Esophagus muscularis mucosa (tissue), 4 donors: ENCODE measurements at regions not wholly inside any gene's neighbourhood (a gene's known extent, or its start where the extent isn't known, plus 50 kb on each side); places are given as distances from the start of the nearest gene placed in this dataset.

Experiments used
- DNase-seq: peaks from one replicate; pipeline ENCODE4 v3.0.0-alpha.2; 2017; ENCODE audit errors: extremely low spot score
- H3K27ac ChIP-seq, 4 donors: fragments of 200-600 bp; sonication (generic); replicated peaks in 1 of 4; 1 replicate in 3 of 4; 2 replicates in 1 of 4; pipeline ENCODE4 v1.5.1; 2016 to 2019; ENCODE audit warnings: mild to moderate bottlenecking in 1 of 4
- H3K27me3 ChIP-seq, 4 donors: fragments of 200-600 bp; sonication (generic); one replicate each; pipeline versions ENCODE4 v1.5.1 to v1.6.0; 2016 to 2019
- H3K36me3 ChIP-seq, 4 donors: fragments of 200-600 bp; sonication (generic); one replicate each; pipeline ENCODE4 v1.5.1; 2016 to 2019
- H3K4me1 ChIP-seq, 4 donors: fragments of 200-600 bp; sonication (generic); one replicate each; pipeline ENCODE4 v1.5.1; 2016 to 2019
- H3K4me3 ChIP-seq, 4 donors: fragments of 200-600 bp; sonication (generic); 1 replicate in 2 of 4; 2 replicates in 2 of 4; pipeline ENCODE4 v1.5.1; 2016 to 2019; ENCODE audit warnings: mild to moderate bottlenecking in 4 of 4, moderate library complexity in 1 of 4
- H3K9me3 ChIP-seq, 4 donors: fragments of 200-600 bp; sonication (generic); 1 replicate in 3 of 4; 2 replicates in 1 of 4; pipeline ENCODE4 v1.5.1; 2016 to 2019
- CTCF ChIP-seq, 3 experiments: fragments of 200-600 bp in 2 of 3; fragments of 450-650 bp in 1 of 3; sonication (generic) in 2 of 3; IDR thresholded peaks; one replicate each; pipeline ENCODE4 v1.5.1; 2017 to 2019; ENCODE audit warnings: antibody characterized with exemption in 3 of 3, mild to moderate bottlenecking in 2 of 3, moderate library complexity in 1 of 3
- EP300 ChIP-seq: sonication (generic); formaldehyde crosslinking; IDR thresholded peaks from one replicate; pipeline ENCODE4 v1.6.1; 2017; ENCODE audit warnings: antibody characterized with exemption
- POLR2A ChIP-seq: fragments of 450-650 bp; IDR thresholded peaks from one replicate; pipeline ENCODE4 v1.6.1; 2017; ENCODE audit warnings: antibody characterized with exemption, moderate library complexity, mild to moderate bottlenecking, low read depth
- POLR2AphosphoS5 ChIP-seq, 2 donors: sonication (generic); formaldehyde crosslinking; IDR thresholded peaks; one replicate each; pipeline ENCODE4 v1.6.1; 2017; ENCODE audit warnings: antibody characterized with exemption in 2 of 2
- WGBS: methylation state at CpG from one replicate; pipeline ENCODE4 v1.1.5; 2018; 5-methylcytosine and 5-hydroxymethylcytosine counted together
- intact Hi-C: fragments of 100-400 bp; cut with DNase I; formaldehyde crosslinking; loops from one replicate; pipeline ENCODE4 v1.15.1; 2023

GRCh38 chr18:77776104-77776503, 526.5 kb downstream of the GALR1 start:
- Histone ChIP-seq H3K4me3 (no peak overlapping the region), H3K9me3 (no peaks in the 10 kb centered on the region), H3K4me1 (no peaks in the 10 kb centered on the region), H3K27me3 (no peaks in the 10 kb centered on the region), H3K27ac (no peak overlapping the region), H3K36me3 (no peaks in the 10 kb centered on the region)
- peak; percentile 42 for DNase-seq
- TF ChIP-seq POLR2AphosphoS5 (IDR thresholded peaks at IDR 0.05) (no peak), CTCF (IDR thresholded peaks at IDR 0.05) (no peak), EP300 (no peak), POLR2A (no peak)
- 85% methylated on average over 12 of the region's 12 CpGs for WGBS
- intact Hi-C loops: no loop called here

GRCh38 chr18:77777163-77777562, 527.5 kb downstream of the GALR1 start:
- TF ChIP-seq EP300 (no peak), POLR2A (no peak), CTCF (IDR thresholded peaks at IDR 0.05) (no peak), POLR2AphosphoS5 (IDR thresholded peaks at IDR 0.05) (no peak)
- no peaks in the 10 kb centered on the region for H3K4me1 ChIP-seq
- H3K27me3 ChIP-seq: no peaks in the 10 kb centered on the region
- H3K27ac ChIP-seq: no peak overlapping the region
- 91% methylated on average over 11 of the region's 11 CpGs for WGBS
- intact Hi-C loops: no loop called here
- no peak overlapping the region for H3K4me3 ChIP-seq
- H3K9me3 ChIP-seq: no peaks in the 10 kb centered on the region
- no peaks in the 10 kb centered on the region for H3K36me3 ChIP-seq
- DNase-seq: peak; percentile 66

GRCh38 chr18:77784759-77785379, 535.2 kb downstream of the GALR1 start:
- H3K4me3 ChIP-seq: no peak overlapping the region
- H3K36me3 ChIP-seq: no peaks in the 10 kb centered on the region
- no peaks in the 10 kb centered on the region for H3K9me3 ChIP-seq
- H3K4me1 ChIP-seq: no peaks in the 10 kb centered on the region
- 86% methylated on average over 18 of the region's 18 CpGs for WGBS
- DNase-seq: no peak
- intact Hi-C loops: no loop called here
- TF ChIP-seq POLR2AphosphoS5 (IDR thresholded peaks at IDR 0.05) (no peak), EP300 (no peak), CTCF (IDR thresholded peaks at IDR 0.05) (no peak), POLR2A (no peak)
- H3K27me3 ChIP-seq: peaks cover 0 to 13% (median 0%) of the 10 kb centered on the region in 4 donors
- H3K27ac ChIP-seq: no peak overlapping the region

GRCh38 chr18:77785415-77785975, 535.8 kb downstream of the GALR1 start:
- no peak for DNase-seq
- WGBS: 74% methylated on average over 7 of the region's 7 CpGs
- no peaks in the 10 kb centered on the region for H3K36me3 ChIP-seq
- TF ChIP-seq POLR2AphosphoS5 (IDR thresholded peaks at IDR 0.05) (no peak), CTCF (IDR thresholded peaks at IDR 0.05) (no peak), EP300 (no peak), POLR2A (no peak)
- peaks cover 0 to 13% (median 0%) of the 10 kb centered on the region in 4 donors for H3K27me3 ChIP-seq
- H3K9me3 ChIP-seq: no peaks in the 10 kb centered on the region
- H3K4me3 ChIP-seq: no peak overlapping the region
- no peaks in the 10 kb centered on the region for H3K4me1 ChIP-seq
- no peak overlapping the region for H3K27ac ChIP-seq
- intact Hi-C loops: no loop called here
